Liver (tissue), 8 donors: ENCODE measurements at regions not wholly inside any gene's neighbourhood (a gene's known extent, or its start where the extent isn't known, plus 50 kb on each side); places are given as distances from the start of the nearest gene placed in this dataset.
"Not testable (repeated sequence)": the region's sequence is repeated elsewhere in the genome, so short reads cannot be mapped to it uniquely, and the experiment has no call there.

ENCODE experiments used
- DNase-seq: peaks from one replicate; pipeline ENCODE4 v3.0.0-alpha.2; 2017; ENCODE audit warnings: low spot score
- H3K27ac ChIP-seq, 2 donors: one replicate each; pipeline ENCODE4 v1.7.0; 2013; ENCODE audit warnings: inconsistent platforms in 2 of 2, low read length in 2 of 2, control low read depth in 1 of 2, low read depth in 1 of 2, mild to moderate bottlenecking in 1 of 2
- H3K27me3 ChIP-seq, 4 donors: one replicate each; pipeline versions ENCODE4 v1.6.1 to v1.7.0; 2013; ENCODE audit warnings: low read length in 3 of 4, inconsistent platforms in 1 of 4, mild to moderate bottlenecking in 1 of 4, moderate library complexity in 1 of 4; ENCODE audit not compliant: control insufficient read depth in 4 of 4, insufficient read depth in 4 of 4
- H3K36me3 ChIP-seq, 4 donors: one replicate each; pipeline versions ENCODE4 v1.6.1 to v1.7.0; 2013; ENCODE audit warnings: low read length in 3 of 4, mild to moderate bottlenecking in 3 of 4, low read depth in 1 of 4, moderate library complexity in 1 of 4; ENCODE audit not compliant: control insufficient read depth in 4 of 4, insufficient read depth in 3 of 4
- H3K4me1 ChIP-seq, 4 donors: one replicate each; pipeline versions ENCODE4 v1.6.1 to v1.7.0; 2013; ENCODE audit warnings: low read length in 3 of 4, mild to moderate bottlenecking in 3 of 4, moderate library complexity in 1 of 4; ENCODE audit not compliant: control insufficient read depth in 4 of 4, insufficient read depth in 4 of 4
- H3K4me3 ChIP-seq, 3 donors: one replicate each; pipeline versions ENCODE4 v1.6.1 to v1.7.0; 2013; ENCODE audit warnings: low read length in 3 of 3, control low read depth in 1 of 3, low read depth in 1 of 3, mild to moderate bottlenecking in 1 of 3
- H3K9ac ChIP-seq, 2 donors: one replicate each; pipeline ENCODE4 v1.7.0; 2013; ENCODE audit warnings: low read length in 2 of 2, mild to moderate bottlenecking in 2 of 2, moderate library complexity in 2 of 2, control low read depth in 1 of 2, low read depth in 1 of 2
- H3K9me3 ChIP-seq, 4 donors: one replicate each; pipeline versions ENCODE4 v1.6.1 to v1.7.0; 2013; ENCODE audit warnings: low read length in 3 of 4; ENCODE audit not compliant: control insufficient read depth in 4 of 4
- ATF3 ChIP-seq: IDR thresholded peaks from 2 replicates; pipeline ENCODE4 v1.6.1; 2016; ENCODE audit warnings: antibody characterized with exemption
- CTCF ChIP-seq: fragments of 150-350 bp; IDR thresholded peaks from 2 replicates; pipeline ENCODE4 v1.5.1; 2017; ENCODE audit warnings: improper control_type of control experiment, low read depth, low read length; ENCODE audit not compliant: missing input control
- EGR1 ChIP-seq, 2 donors: IDR thresholded peaks; 2 replicates each; pipeline ENCODE4 v1.6.1; 2016 to 2018; ENCODE audit warnings: antibody characterized with exemption in 2 of 2, low read depth in 2 of 2
- FOXA1 ChIP-seq: IDR thresholded peaks from 2 replicates; pipeline ENCODE4 v1.6.1; 2016; ENCODE audit warnings: antibody characterized with exemption
- GABPA ChIP-seq, 2 donors: IDR thresholded peaks in 1 of 2; conservative IDR thresholded peaks in 1 of 2; 2 replicates each; pipeline ENCODE4 v1.6.1; 2016; ENCODE audit warnings: antibody characterized with exemption in 2 of 2, mild to moderate bottlenecking in 1 of 2, moderate library complexity in 1 of 2
- HNF4A ChIP-seq, 2 donors: conservative IDR thresholded peaks; 2 replicates each; pipeline ENCODE4 v1.6.1; 2016; ENCODE audit warnings: antibody characterized with exemption in 2 of 2, mild to moderate bottlenecking in 2 of 2
- HNF4G ChIP-seq: IDR thresholded peaks from 2 replicates; pipeline ENCODE4 v1.6.1; 2016; ENCODE audit warnings: antibody characterized with exemption
- JUND ChIP-seq, 2 donors: IDR thresholded peaks; 2 replicates each; pipeline ENCODE4 v1.6.1; 2016; ENCODE audit warnings: antibody characterized with exemption in 2 of 2
- NR2F2 ChIP-seq: IDR thresholded peaks from 2 replicates; pipeline ENCODE4 v1.6.1; 2016; ENCODE audit warnings: antibody characterized with exemption
- RAD21 ChIP-seq, 2 donors: IDR thresholded peaks; 2 replicates each; pipeline ENCODE4 v1.6.1; 2016; ENCODE audit warnings: antibody characterized with exemption in 2 of 2, mild to moderate bottlenecking in 2 of 2
- RXRA ChIP-seq, 2 donors: IDR thresholded peaks; 2 replicates each; pipeline ENCODE4 v1.6.1; 2017 to 2018; ENCODE audit warnings: antibody characterized with exemption in 2 of 2, mild to moderate bottlenecking in 1 of 2
- TAF1 ChIP-seq: conservative IDR thresholded peaks from 2 replicates; pipeline ENCODE4 v1.6.1; 2016; ENCODE audit warnings: antibody characterized with exemption, mild to moderate bottlenecking
- YY1 ChIP-seq: IDR thresholded peaks from 2 replicates; pipeline ENCODE4 v1.6.1; 2016; ENCODE audit warnings: antibody characterized with exemption, mild to moderate bottlenecking
- WGBS: extraction: QIAGEN DNeasy Blood & Tissue Kit; methylation state at CpG from one replicate; pipeline ENCODE4 v1.1.7; 2013; 5-methylcytosine and 5-hydroxymethylcytosine counted together
- TF ChIP-seq, protein P1 (sequence below): IDR thresholded peaks from 2 replicates; pipeline ENCODE4 v1.6.1; 2016; ENCODE audit warnings: antibody characterized with exemption, mild to moderate bottlenecking
- TF ChIP-seq, protein P2 (sequence below): IDR thresholded peaks from 2 replicates; pipeline ENCODE4 v1.6.1; 2016; ENCODE audit warnings: antibody characterized with exemption
- donor health status: healthy.
- donor health status: healthy.
- donor health status: healthy.
- donor health status: healthy.
- donor health status: healthy.

DNA sequence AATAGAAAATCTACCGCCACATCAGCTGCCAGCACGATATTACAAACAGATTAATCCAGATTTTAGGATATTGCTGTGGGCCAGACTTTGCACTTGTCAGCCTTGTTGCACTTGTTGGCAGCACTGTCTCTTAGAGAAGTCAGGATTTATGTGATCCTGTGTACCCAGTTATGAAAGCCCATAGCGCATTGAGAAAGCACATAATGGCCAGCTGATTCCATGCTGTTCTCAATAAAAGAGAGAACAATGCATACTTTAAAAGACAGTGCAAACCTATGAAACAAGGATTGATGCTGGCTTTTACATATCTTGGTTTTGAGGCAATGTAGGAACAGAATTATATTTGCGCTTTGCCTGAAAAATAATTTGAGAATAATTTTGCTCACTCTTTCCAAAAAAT lies 140.8 kb downstream of the CEP120 start:
- peaks cover 0 to 5% (median 2%) of the 10 kb centered on the region in 4 donors for H3K4me1 ChIP-seq
- 85% methylated on average over 4 of the region's 4 CpGs for WGBS
- no peaks in the 10 kb centered on the region for H3K9me3 ChIP-seq
- no peak for TF ChIP-seq FOXA1
- no peak for TF ChIP-seq CTCF
- no peak for TF ChIP-seq YY1
- TF ChIP-seq, protein P1, sequence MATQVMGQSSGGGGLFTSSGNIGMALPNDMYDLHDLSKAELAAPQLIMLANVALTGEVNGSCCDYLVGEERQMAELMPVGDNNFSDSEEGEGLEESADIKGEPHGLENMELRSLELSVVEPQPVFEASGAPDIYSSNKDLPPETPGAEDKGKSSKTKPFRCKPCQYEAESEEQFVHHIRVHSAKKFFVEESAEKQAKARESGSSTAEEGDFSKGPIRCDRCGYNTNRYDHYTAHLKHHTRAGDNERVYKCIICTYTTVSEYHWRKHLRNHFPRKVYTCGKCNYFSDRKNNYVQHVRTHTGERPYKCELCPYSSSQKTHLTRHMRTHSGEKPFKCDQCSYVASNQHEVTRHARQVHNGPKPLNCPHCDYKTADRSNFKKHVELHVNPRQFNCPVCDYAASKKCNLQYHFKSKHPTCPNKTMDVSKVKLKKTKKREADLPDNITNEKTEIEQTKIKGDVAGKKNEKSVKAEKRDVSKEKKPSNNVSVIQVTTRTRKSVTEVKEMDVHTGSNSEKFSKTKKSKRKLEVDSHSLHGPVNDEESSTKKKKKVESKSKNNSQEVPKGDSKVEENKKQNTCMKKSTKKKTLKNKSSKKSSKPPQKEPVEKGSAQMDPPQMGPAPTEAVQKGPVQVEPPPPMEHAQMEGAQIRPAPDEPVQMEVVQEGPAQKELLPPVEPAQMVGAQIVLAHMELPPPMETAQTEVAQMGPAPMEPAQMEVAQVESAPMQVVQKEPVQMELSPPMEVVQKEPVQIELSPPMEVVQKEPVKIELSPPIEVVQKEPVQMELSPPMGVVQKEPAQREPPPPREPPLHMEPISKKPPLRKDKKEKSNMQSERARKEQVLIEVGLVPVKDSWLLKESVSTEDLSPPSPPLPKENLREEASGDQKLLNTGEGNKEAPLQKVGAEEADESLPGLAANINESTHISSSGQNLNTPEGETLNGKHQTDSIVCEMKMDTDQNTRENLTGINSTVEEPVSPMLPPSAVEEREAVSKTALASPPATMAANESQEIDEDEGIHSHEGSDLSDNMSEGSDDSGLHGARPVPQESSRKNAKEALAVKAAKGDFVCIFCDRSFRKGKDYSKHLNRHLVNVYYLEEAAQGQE: no peak
- TF ChIP-seq ATF3: no peak
- TF ChIP-seq RXRA (IDR thresholded peaks at IDR 0.05): no peak
- TF ChIP-seq, protein P2, sequence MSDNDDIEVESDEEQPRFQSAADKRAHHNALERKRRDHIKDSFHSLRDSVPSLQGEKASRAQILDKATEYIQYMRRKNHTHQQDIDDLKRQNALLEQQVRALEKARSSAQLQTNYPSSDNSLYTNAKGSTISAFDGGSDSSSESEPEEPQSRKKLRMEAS: no peak
- no peak for TF ChIP-seq EGR1 (IDR thresholded peaks at IDR 0.05; ENCODE audit: low read depth in 2 of 2)
- no peak for TF ChIP-seq HNF4A (conservative IDR thresholded peaks at IDR 0.05)
- TF ChIP-seq JUND (IDR thresholded peaks at IDR 0.05): no peak
- no peak for TF ChIP-seq TAF1
- no peak for TF ChIP-seq NR2F2
- no peak for TF ChIP-seq GABPA (IDR thresholded peaks at IDR 0.05 in 1 of 2, conservative IDR thresholded peaks at IDR 0.05 in 1 of 2)
- TF ChIP-seq HNF4G: no peak
- TF ChIP-seq RAD21 (IDR thresholded peaks at IDR 0.05): no peak
- H3K27ac ChIP-seq: no peak overlapping the region
- no peak for DNase-seq
- no peaks in the 10 kb centered on the region for H3K36me3 ChIP-seq
- no peak overlapping the region for H3K9ac ChIP-seq
- peaks cover 0 to 4% (median 3%) of the 10 kb centered on the region in 4 donors for H3K27me3 ChIP-seq
- no peak overlapping the region for H3K4me3 ChIP-seq

DNA sequence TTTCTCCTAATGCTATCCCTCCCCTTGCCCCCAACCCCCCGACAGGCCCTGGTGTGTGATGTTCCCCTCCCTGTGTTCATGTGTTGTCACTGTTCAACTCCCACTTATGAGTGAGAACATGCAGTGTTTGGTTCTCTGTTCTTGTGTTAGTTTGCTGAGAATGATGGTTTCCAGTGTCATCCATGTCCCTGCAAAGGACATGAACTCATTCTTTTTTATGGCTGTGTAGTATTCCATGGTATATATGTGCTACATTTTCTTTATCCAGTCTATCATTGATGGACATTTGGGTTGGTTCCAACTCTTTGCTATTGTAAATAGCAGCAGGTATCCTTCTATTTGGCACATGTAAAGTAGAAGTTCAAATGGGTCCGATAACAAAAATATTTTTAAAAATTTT lies 142.3 kb downstream of the CEP120 start:
- not testable (repeated sequence) for H3K9ac ChIP-seq, H3K27ac ChIP-seq, H3K27me3 ChIP-seq, H3K4me1 ChIP-seq, DNase-seq, H3K9me3 ChIP-seq, H3K36me3 ChIP-seq, H3K4me3 ChIP-seq
- 89% methylated on average over 2 of the region's 2 CpGs for WGBS
